IMR-90 (cell line): ENCODE measurements at regions not wholly inside any gene's neighbourhood (a gene's known extent, or its start where the extent isn't known, plus 50 kb on each side); places are given as distances from the start of the nearest gene placed in this dataset.
A peak's percentile ranks its signal among the peaks of the same experiment; 100 is the strongest.

ENCODE experiments used
- ATAC-seq: fragments of 200-7000 bp; cut with Tn5 transposase; 2 replicates; pipeline ENCODE4 v1.9.1; 2020; ENCODE audit warnings: low read depth, mild to moderate bottlenecking, moderate library complexity
- BruUV-seq: library from RNA; stranded (reverse); fragments of 400-500 nt; replicated peaks from 2 replicates; lab custom pipeline; 2021; lab: Mats Ljungman, UMichigan
- CTCF ChIA-PET: fragments of 300-600 bp; formaldehyde crosslinking; extraction: SDS; loops from one replicate; lab custom pipeline; 2021; ENCODE audit warnings: antibody characterized with exemption; lab: Yijun Ruan, JAX
- POLR2A ChIA-PET: fragments of 300-600 bp; sonication (Branson Sonifier 250); formaldehyde crosslinking; loops from one replicate; lab custom pipeline; 2022; ENCODE audit warnings: antibody characterized with exemption; ENCODE audit not compliant: unreplicated experiment; lab: Charles Lee
- DNase-seq: peaks from one replicate; pipeline ENCODE4 v3.0.0; 2013
- H2AFZ ChIP-seq: replicated peaks from 2 replicates; pipeline ENCODE3; 2013; ENCODE audit warnings: low read length, mild to moderate bottlenecking; ENCODE audit not compliant: poor library complexity
- H2AK5ac ChIP-seq: 2 replicates; pipeline ENCODE4 v1.6.1; 2013; ENCODE audit warnings: low read depth, low read length, inconsistent platforms
- H2AK9ac ChIP-seq: replicated peaks from 2 replicates; pipeline ENCODE3; 2013; ENCODE audit warnings: mild to moderate bottlenecking, low read depth, low read length, moderate library complexity; ENCODE audit not compliant: poor library complexity
- H2BK120ac ChIP-seq: 2 replicates; pipeline ENCODE4 v1.6.1; 2013; ENCODE audit warnings: low read depth, low read length, inconsistent platforms
- H2BK15ac ChIP-seq: 3 replicates; pipeline ENCODE4 v1.6.1; 2013; ENCODE audit warnings: low read depth, low read length, inconsistent platforms
- H2BK20ac ChIP-seq: 2 replicates; pipeline ENCODE4 v1.6.1; 2013; ENCODE audit warnings: low read depth, mild to moderate bottlenecking, inconsistent platforms, low read length, moderate library complexity
- H2BK5ac ChIP-seq: 2 replicates; pipeline ENCODE4 v1.6.1; 2013; ENCODE audit warnings: mild to moderate bottlenecking, low read depth, low read length, inconsistent platforms; ENCODE audit not compliant: poor library complexity, severe bottlenecking
- H3K14ac ChIP-seq: replicated peaks from 2 replicates; pipeline ENCODE4 v1.6.1; 2013; ENCODE audit warnings: low read depth, low read length, inconsistent platforms
- H3K18ac ChIP-seq: 2 replicates; pipeline ENCODE4 v1.6.1; 2013; ENCODE audit warnings: low read depth, low read length, control low read depth
- H3K23ac ChIP-seq: 2 replicates; pipeline ENCODE4 v1.6.1; 2013; ENCODE audit warnings: low read depth, low read length, inconsistent platforms
- H3K27ac ChIP-seq: 2 replicates; pipeline ENCODE4 v1.5.1; 2013; ENCODE audit warnings: mild to moderate bottlenecking, control low read depth, low read length; ENCODE audit not compliant: insufficient read depth
- H3K27me3 ChIP-seq: 2 replicates; pipeline ENCODE4 v1.6.1; 2013; ENCODE audit warnings: low read length; ENCODE audit not compliant: control insufficient read depth, insufficient read depth
- H3K36me3 ChIP-seq: 2 replicates; pipeline ENCODE4 v1.6.1; 2013; ENCODE audit warnings: low read length, mixed read lengths; ENCODE audit not compliant: control insufficient read depth, insufficient read depth
- H3K4ac ChIP-seq: 2 replicates; pipeline ENCODE4 v1.6.1; 2013; ENCODE audit warnings: low read depth, low read length, inconsistent platforms
- H3K4me1 ChIP-seq: 2 replicates; pipeline ENCODE4 v1.6.1; 2013; ENCODE audit warnings: low read length, mixed read lengths; ENCODE audit not compliant: control insufficient read depth, insufficient read depth
- H3K4me2 ChIP-seq: 2 replicates; pipeline ENCODE4 v1.6.1; 2013; ENCODE audit warnings: low read depth, mild to moderate bottlenecking, control low read depth, low read length, moderate library complexity
- H3K4me3 ChIP-seq: 2 replicates; pipeline ENCODE4 v1.5.1; 2013; ENCODE audit warnings: low read depth, mild to moderate bottlenecking, control low read depth, low read length, moderate library complexity; ENCODE audit not compliant: insufficient read depth
- H3K56ac ChIP-seq: 2 replicates; pipeline ENCODE4 v1.6.1; 2013; ENCODE audit warnings: low read length, inconsistent platforms; ENCODE audit not compliant: insufficient read depth; ENCODE audit errors: extremely low read depth
- H3K79me1 ChIP-seq, 2 experiments: 2 replicates each; pipeline ENCODE4 v1.6.1; 2013; ENCODE audit warnings: low read length in 2 of 2, inconsistent platforms in 1 of 2, low read depth in 1 of 2
- H3K9ac ChIP-seq: 2 replicates; pipeline ENCODE4 v1.6.1; 2013; ENCODE audit warnings: low read depth, low read length, control low read depth
- H3K9me1 ChIP-seq: 2 replicates; pipeline ENCODE4 v1.6.1; 2013; ENCODE audit warnings: low read length, inconsistent platforms; ENCODE audit not compliant: insufficient read depth
- H3K9me3 ChIP-seq: 2 replicates; pipeline ENCODE4 v1.6.1; 2013; ENCODE audit warnings: low read length; ENCODE audit not compliant: control insufficient read depth, insufficient read depth
- H4K20me1 ChIP-seq: 2 replicates; pipeline ENCODE4 v1.6.1; 2013; ENCODE audit warnings: low read length, inconsistent platforms; ENCODE audit not compliant: insufficient read depth
- H4K5ac ChIP-seq: 2 replicates; pipeline ENCODE4 v1.6.1; 2013; ENCODE audit warnings: mild to moderate bottlenecking, low read depth, low read length, control low read depth
- H4K8ac ChIP-seq, 2 experiments: 2 replicates each; pipeline ENCODE4 v1.6.1; 2013; ENCODE audit warnings: low read depth in 2 of 2, low read length in 2 of 2, control low read depth in 1 of 2, inconsistent platforms in 1 of 2
- H4K91ac ChIP-seq: 2 replicates; pipeline ENCODE4 v1.6.1; 2013; ENCODE audit warnings: low read depth, low read length, inconsistent platforms; ENCODE audit not compliant: insufficient read depth
- CHD1 ChIP-seq: IDR thresholded peaks from 2 replicates; pipeline ENCODE4 v1.6.1; 2012; ENCODE audit warnings: low read depth, low read length, improper control_type of control experiment
- ELK1 ChIP-seq: fragments of 150-350 bp; IDR thresholded peaks from 2 replicates; pipeline ENCODE4 v1.6.1; 2016; ENCODE audit warnings: low read depth, mild to moderate bottlenecking, low read length, moderate library complexity, borderline replicate concordance
- MAFK ChIP-seq: IDR thresholded peaks from 2 replicates; pipeline ENCODE4 v1.6.1; 2012; ENCODE audit warnings: low read depth, low read length, improper control_type of control experiment
- POLR2A ChIP-seq: IDR thresholded peaks from 2 replicates; pipeline ENCODE4 v1.6.1; 2012; ENCODE audit warnings: mild to moderate bottlenecking, low read depth, low read length
- RCOR1 ChIP-seq: IDR thresholded peaks from 2 replicates; pipeline ENCODE4 v1.6.1; 2012; ENCODE audit warnings: mild to moderate bottlenecking, low read length, improper control_type of control experiment; ENCODE audit not compliant: insufficient replicate concordance
- RFX5 ChIP-seq: IDR thresholded peaks from 2 replicates; pipeline ENCODE4 v1.8.0; 2012; ENCODE audit warnings: low read depth, mild to moderate bottlenecking, low read length, moderate library complexity
- SMC3 ChIP-seq: fragments of 150-350 bp; IDR thresholded peaks from 2 replicates; pipeline ENCODE4 v1.6.1; 2016; ENCODE audit warnings: low read depth, mild to moderate bottlenecking, antibody characterized with exemption, low read length, moderate library complexity
- dilution Hi-C: fragments of 300-500 bp; cut with HindIII; formaldehyde crosslinking; loops from one replicate; pipeline ENCODE4 v1.14.3; 2018; ENCODE audit warnings: low sequenced_read_pairs; ENCODE audit not compliant: unreplicated experiment
- in situ Hi-C: fragments of 300-500 bp; cut with MboI; formaldehyde crosslinking; loops from 3 replicates; pipeline ENCODE4 v1.14.3; 2019; ENCODE audit warnings: low sequenced_read_pairs, inconsistent platforms, mixed read lengths
- intact Hi-C: fragments of 100-400 bp; cut with micrococcal nuclease; formaldehyde crosslinking; loops from 2 replicates; pipeline ENCODE4 v1.10.0; 2022

GRCh38 chr2:188916736-188917135 lies 57.4 kb upstream of the COL3A1 start:
- TF ChIP-seq POLR2A, result no peak
- TF ChIP-seq MAFK, result no peak
- no peak for TF ChIP-seq SMC3
- no peak for TF ChIP-seq RCOR1
- no peak for TF ChIP-seq CHD1
- TF ChIP-seq RFX5, result no peak
- TF ChIP-seq ELK1, result no peak
- CTCF ChIA-PET, result no interaction called here
- Histone ChIP-seq H4K8ac (no peak overlapping the region), H3K27ac (no peak overlapping the region), H2BK15ac (no peak overlapping the region), H4K5ac (no peak overlapping the region), H3K18ac (no peak overlapping the region; the same call in 1 of the 2 replicates), H2AK5ac (no peak overlapping the region), H3K9ac (no peak overlapping the region), H3K4me1 (no peaks in the 10 kb centered on the region; the same call in 1 of the 2 replicates), H3K4me3 (no peak overlapping the region), H2AFZ (no peak overlapping the region), H2AK9ac (no peak overlapping the region), H3K27me3 (no peaks in the 10 kb centered on the region), H3K79me1 (no peaks in the 10 kb centered on the region), H2BK20ac (no peak overlapping the region), H3K9me3 (no peaks in the 10 kb centered on the region), H3K14ac (no peak overlapping the region), H2BK120ac (no peak overlapping the region), H4K91ac (no peak overlapping the region), H3K36me3 (no peaks in the 10 kb centered on the region), H3K4ac (no peak overlapping the region), H3K56ac (no peak overlapping the region), H2BK5ac (no peak overlapping the region), H3K9me1 (no peaks in the 10 kb centered on the region), H3K23ac (no peak overlapping the region), H3K4me2 (no peak overlapping the region), H4K20me1 (no peaks in the 10 kb centered on the region)
- intact Hi-C loops, result no loop called here
- POLR2A ChIA-PET, result no interaction called here
- in situ Hi-C loops, result no loop called here
- no TSS peak for BruUV-seq
- dilution Hi-C loops, result no loop called here
- ATAC-seq, result peak; percentile 84
- peak; percentile 33 for DNase-seq
